Stimulated activated CD4-positive, alpha-beta T cell treated with anti-CD3 and anti-CD28 coated beads, Interleukin-4, amount 100 ng/mL, for 1 hour (primary cell): ENCODE measurements at regions not wholly inside any gene's neighbourhood (a gene's known extent, or its start where the extent isn't known, plus 50 kb on each side); places are given as distances from the start of the nearest gene placed in this dataset.
"Not testable (repeated sequence)": the region's sequence is repeated elsewhere in the genome, so short reads cannot be mapped to it uniquely, and the experiment has no call there.

Experiments used
- DNase-seq: peaks from one replicate; pipeline ENCODE4 v3.0.0-alpha.2; 2020

DNA sequence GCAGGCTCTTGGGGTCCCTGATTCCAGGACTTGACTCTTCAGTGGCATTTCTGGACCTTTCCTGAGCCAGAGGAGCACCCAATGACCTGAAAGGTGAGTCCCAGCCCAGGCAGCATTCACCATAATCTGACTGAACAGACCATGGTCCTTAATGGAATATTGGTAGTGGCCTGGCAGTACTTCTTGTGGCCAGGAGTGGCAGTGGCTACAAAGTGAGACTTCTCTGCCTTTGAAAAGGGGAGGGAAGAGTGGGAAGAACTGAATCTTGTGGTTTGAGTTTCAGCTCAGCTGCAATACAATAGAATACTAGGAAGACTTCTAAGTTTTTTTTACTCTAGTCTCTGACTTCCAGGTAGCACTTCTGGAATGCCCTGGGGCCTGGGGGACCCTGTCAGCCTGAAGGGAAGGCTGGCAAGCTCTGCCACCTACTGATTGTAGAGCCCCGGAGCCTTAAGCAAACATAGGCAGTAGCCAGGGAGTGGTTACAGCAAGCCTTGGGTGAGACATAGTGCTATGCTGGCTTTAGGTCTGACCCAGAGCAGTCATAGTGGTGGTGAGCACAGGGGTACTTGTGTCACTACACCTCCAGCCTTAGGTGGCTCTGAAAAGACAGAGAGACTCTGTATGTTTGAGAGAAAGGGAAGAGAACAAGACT, 674.2 kb upstream of the MANEA start:
- DNase-seq, result no peak

DNA sequence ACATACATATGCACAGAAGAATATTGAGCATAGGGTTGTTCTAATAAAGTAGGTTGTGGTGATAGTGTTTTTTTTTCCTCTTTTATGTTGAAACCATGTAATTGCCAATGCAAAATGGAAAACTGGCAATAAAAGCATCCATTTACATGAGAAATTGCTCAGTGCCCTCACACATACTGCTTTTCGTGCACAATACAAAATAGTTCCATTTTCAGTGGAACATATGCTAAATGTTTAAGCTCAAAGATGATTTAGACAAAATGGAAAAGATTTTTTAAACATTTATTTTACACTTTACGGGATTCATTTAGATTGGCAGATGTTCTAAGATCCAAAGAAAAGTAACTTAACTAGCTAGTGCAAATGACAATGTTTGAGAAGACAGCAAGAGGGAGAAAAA, 678.1 kb upstream of the MANEA start:
- DNase-seq, result no peak

GRCh38 chr6:94894300-94894699, 683.0 kb upstream of the MANEA start:
- no peak for DNase-seq

DNA sequence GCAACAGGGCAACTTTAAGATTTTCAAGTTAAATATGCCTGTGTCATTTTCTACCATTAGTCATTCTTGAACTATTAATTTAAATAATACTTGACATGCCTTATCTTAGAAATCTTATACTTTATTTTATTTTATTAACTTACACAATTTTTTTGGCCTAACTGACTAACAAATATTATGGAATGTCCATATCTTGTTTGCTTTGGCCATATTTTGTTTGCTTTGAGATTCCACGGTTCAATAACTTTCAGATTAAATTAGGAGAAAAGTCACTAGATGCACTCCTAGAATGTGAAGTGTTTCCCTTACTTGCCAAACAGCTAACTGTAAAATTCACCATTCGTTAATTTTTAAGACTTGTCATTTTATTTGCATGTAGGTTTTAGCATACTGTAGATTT, 684.0 kb upstream of the MANEA start:
- DNase-seq, result no peak

GRCh38 chr6:94873819-94874218, 703.5 kb upstream of the MANEA start:
- DNase-seq, result not testable (repeated sequence)

DNA sequence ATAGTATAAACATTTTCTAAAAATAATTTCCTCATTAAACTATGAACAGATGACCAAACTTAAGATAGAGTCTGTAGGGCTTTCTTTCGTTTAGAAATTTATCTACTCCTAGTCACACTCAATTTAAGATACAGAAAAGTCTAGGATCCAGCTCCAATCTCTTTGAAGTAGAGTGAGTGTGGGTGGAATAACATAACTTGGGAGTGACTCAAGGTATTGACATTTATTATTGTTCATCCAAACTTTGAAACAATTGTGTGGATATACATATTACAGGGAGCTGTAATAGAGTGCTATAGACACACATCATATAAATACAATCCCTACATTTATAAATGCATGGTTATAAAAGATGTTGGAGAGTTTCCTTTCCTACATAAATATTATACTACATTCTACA, 715.2 kb upstream of the MANEA start:
- DNase-seq, result no peak

DNA sequence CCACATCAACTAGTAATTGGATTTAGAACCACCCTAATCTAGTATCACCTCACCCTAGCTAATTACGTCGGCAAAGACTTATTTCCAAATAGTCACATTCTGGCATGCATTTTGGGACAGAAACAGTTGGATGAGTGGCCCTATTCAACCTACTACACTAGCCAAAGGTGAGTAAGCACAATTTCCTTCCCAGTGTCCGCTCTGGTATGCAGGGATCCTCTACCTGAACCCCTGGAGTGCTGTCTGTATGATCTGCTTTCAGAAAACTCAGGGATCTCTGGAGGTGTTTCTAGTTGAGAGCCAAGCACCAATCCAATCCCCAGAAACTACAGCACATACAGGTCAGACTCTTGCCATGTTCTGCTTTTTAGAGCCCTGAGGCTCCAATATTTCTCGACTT, 717.4 kb upstream of the MANEA start:
- DNase-seq, result no peak

- not testable (repeated sequence) for DNase-seq
Observed at GRCh38 chr6:94856999-94857398, 720.3 kb upstream of the MANEA start.

- DNase-seq, result not testable (repeated sequence)
Observed at GRCh38 chr6:94851329-94851728, 726.0 kb upstream of the MANEA start.

DNA sequence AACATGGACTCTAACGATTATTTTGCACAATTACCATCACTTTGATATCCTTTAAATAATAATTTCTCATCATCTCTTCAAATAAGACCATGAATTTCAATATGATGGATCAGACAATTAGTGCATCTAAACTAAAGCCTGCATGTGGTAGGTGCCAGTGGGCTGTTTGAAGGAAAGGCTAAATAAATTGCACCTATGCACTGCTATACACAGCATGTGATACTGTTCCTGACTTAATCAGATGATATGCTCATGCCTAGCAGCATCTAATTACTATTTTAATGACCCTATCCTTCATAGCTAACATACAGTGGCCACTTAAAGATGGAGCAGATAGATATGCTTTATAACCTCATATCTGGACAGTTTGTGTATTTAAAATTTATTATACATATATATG, 731.6 kb upstream of the MANEA start:
- no peak for DNase-seq

DNA sequence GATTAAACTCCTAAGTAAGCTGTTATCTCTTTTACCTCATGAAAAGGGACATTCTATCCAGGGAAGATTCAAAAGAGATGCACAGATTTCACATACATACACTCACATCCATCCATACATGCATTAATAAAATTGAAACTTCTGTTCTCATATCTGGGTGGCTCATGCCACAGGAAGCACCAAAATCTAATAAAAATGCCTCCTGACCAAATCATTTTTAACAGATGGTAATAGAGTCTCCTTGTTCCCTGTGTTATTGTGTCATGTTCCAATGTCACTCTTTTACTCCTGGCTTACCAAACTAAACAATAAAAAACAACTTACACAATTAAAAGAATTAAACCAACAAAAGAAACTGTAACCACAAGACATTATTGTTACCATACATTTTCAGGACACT, 742.1 kb upstream of the MANEA start:
- no peak for DNase-seq

DNA sequence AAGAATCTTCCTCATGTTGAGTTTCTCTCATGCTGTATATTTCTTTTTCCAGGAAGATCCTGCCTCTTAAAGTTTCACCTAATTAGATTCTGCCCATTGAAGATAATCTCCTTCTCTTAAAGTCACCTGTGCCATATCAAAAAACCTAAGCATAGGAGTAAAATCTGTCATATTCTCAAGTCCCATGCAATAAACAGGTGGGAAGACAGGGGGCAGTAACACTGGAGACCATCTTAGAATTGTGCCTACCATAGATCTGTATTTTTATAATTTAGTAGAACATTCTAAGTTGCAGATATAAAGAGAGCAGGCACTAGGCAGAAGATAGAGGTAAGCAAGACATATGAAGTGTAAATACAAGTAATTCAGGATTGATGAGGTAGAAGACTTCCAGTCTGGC, 763.5 kb upstream of the MANEA start:
- no peak for DNase-seq

GRCh38 chr6:94801344-94801743, 776.0 kb upstream of the MANEA start:
- no peak for DNase-seq

GRCh38 chr6:94785514-94785913, 791.8 kb upstream of the MANEA start:
- no peak for DNase-seq

- not testable (repeated sequence) for DNase-seq
Observed at GRCh38 chr6:94785081-94785480, 792.3 kb upstream of the MANEA start.

- no peak for DNase-seq
Observed at GRCh38 chr6:94769197-94769596, 808.1 kb upstream of the MANEA start.

GRCh38 chr6:94751641-94752329, 825.5 kb upstream of the MANEA start:
- DNase-seq, result no peak

- no peak for DNase-seq
Observed at GRCh38 chr6:94736236-94736635, 841.1 kb upstream of the MANEA start.

- DNase-seq, result no peak
Observed at GRCh38 chr6:94735270-94735669, 842.1 kb upstream of the MANEA start.

DNA sequence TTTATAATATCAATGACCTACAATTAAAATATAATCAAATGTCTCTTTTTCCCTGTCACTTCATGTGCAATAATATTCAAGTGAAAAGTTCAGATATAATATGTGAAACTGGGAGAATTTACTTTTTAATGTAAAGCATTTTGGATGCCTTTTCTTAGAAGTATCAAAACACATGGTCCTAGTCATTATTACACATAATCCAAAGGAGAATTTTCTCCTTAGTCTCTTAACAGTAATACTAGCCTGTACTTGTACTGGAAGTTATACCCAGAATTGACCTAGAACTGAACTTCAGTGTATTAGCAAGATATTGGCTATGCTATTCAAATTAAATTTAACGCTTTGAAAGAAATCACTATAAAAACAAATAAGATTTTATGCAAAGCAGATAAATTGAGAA, 842.6 kb upstream of the MANEA start:
- DNase-seq, result no peak

DNA sequence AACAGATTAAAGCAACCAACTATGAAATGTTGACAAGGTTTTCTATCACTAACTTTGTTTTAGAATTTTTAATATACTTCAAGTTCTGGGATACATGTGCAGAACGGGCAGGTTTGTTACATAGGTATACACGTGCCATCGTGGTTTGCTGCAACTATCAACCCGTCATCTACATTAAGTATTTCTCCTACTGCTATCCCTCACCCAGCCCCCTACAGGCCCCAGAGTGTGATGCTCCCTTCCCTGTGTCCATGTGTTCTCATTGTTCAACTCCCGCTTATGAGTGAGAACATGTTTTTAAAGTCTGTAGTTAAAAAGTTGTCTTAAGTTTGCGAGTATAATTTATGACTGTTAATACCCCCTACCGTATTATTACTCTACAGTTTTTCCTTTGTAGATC, 844.3 kb upstream of the MANEA start:
- DNase-seq, result no peak

GRCh38 chr6:94727710-94728109, 849.6 kb upstream of the MANEA start:
- DNase-seq, result no peak

- no peak for DNase-seq
Observed at GRCh38 chr6:94721459-94721858, 855.9 kb upstream of the MANEA start.

DNA sequence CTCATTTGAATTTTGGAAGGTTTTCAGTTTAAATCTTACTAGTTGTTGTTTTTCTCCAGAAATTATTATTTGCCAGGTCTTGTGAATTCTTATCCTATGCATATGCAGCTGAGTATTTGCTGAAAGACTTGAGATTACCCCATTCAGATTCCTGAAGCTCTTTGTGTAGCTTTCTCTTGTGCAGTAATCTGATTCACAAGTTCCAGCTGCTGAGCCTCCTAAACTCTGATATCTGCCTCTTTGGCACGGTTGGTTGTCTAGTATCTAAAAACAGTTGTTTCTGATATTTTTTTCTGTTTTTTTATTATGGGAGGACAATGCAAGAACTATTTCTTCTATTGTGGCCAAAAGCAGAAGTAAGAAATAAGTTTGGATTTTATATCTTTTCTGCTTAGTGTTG, 863.9 kb upstream of the MANEA start:
- no peak for DNase-seq

DNA sequence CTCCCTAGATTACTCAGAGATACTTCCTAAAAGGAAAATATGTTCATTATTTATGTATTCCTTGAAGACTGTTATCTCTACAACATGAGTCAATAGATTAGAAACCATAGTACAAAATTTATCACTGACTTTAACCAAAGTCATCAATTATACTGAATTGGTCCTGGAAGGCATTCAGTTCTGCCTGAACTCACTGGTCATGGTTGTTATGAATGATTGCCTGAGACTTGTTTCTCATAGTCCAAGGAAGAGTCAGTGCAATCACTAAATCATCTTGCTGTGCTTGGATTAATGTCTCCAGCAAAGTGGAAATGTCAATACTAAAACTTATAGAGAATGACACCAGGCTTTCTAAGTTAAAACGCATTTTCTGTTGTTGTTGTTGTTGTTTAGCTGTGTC, 878.6 kb upstream of the MANEA start:
- DNase-seq, result no peak
